GM12872 (cell line): ENCODE measurements at regions not wholly inside any gene's neighbourhood (a gene's known extent, or its start where the extent isn't known, plus 50 kb on each side); places are given as distances from the start of the nearest gene placed in this dataset.

ENCODE experiments used
- TF ChIP-seq, protein P1 (sequence below): IDR thresholded peaks from 3 replicates; pipeline ENCODE4 v1.5.1; 2011; ENCODE audit warnings: low read depth, mild to moderate bottlenecking, low read length, moderate library complexity; ENCODE audit not compliant: insufficient read depth

DNA sequence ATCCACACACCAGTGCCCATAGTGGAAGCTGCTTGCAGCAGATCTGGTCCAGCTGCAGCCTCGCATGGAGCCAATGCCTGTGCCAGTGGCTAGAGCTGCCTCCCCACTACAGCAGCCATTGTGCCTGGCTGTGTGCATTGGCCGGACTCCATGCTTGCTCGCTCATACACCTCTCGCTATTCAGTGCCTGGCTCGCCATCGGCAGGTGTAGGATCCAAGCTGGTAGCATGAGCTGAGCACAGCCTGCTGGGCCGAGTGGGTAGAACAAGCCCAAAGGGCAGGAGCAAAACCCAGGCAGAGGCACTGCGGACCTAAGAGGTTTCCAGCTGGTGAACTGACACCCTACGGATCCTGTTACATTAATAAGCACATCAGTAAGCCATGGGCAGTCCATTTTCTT is 1184.1 kb downstream of the AMY1C start:
- TF ChIP-seq, protein P1, sequence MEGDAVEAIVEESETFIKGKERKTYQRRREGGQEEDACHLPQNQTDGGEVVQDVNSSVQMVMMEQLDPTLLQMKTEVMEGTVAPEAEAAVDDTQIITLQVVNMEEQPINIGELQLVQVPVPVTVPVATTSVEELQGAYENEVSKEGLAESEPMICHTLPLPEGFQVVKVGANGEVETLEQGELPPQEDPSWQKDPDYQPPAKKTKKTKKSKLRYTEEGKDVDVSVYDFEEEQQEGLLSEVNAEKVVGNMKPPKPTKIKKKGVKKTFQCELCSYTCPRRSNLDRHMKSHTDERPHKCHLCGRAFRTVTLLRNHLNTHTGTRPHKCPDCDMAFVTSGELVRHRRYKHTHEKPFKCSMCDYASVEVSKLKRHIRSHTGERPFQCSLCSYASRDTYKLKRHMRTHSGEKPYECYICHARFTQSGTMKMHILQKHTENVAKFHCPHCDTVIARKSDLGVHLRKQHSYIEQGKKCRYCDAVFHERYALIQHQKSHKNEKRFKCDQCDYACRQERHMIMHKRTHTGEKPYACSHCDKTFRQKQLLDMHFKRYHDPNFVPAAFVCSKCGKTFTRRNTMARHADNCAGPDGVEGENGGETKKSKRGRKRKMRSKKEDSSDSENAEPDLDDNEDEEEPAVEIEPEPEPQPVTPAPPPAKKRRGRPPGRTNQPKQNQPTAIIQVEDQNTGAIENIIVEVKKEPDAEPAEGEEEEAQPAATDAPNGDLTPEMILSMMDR: no peak

GRCh38 chr1:104945406-104945805 is 1195.7 kb downstream of the AMY1C start:
- TF ChIP-seq, protein P1: no peak

DNA sequence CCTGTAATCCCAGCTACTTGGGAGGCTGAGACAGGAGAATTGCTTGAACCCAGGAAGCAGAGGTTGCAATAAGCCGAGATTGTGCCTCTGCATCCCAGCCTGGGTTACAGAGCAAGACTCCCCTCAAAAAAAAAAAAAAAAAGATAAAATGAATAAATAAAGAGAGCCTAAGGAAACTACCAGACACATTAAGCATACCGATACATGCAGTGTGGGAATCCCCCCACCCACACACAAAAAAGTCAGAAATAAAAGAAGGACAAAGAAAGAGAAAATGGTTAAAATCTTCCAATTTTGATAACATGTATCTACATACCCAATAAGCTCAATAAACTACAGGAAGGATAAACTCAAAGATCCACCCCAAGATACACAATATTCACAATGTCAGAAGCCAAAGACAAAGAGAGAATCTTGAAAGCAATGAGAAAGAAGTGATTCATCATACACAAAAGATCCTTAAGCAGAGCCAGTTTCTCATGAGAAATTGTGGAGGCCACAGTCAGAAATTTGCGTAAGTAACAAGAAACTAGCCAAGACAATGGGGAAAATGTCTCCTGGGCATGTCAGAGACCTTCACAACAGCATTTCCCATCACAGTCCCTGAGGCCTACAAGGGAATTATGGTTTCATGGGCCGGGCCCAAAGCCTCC is 1197.0 kb downstream of the AMY1C start:
- TF ChIP-seq, protein P1: no peak

GRCh38 chr1:104953555-104953954 is 1203.9 kb downstream of the AMY1C start:
- TF ChIP-seq, protein P1: no peak

DNA sequence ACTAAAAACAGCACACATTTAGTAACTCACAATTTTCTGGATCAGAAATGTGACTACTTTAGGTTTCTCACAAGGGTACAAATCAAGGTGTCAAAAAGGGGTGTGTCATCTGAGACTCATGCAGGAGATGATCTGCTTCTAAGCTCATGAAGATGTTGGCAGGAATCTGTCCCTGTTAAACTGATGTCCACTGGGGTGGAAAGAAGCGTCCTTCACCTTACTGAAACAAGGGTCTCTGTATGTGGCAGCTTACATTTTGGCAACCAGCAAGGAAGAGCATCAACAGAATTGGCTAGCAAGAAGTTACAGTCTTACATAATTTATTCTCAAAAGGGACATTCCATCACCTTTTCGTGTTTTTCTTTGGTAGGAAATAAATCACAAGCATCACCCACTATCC is 1223.8 kb downstream of the AMY1C start:
- TF ChIP-seq, protein P1: no peak

- TF ChIP-seq, protein P1: no peak
Measured at GRCh38 chr1:104979651-104980050, 1230.0 kb downstream of the AMY1C start.

GRCh38 chr1:104987210-104987609 is 1237.5 kb downstream of the AMY1C start:
- TF ChIP-seq, protein P1: no peak
